GM12873 (cell line): ENCODE measurements at regions not wholly inside any gene's neighbourhood (a gene's known extent, or its start where the extent isn't known, plus 50 kb on each side); places are given as distances from the start of the nearest gene placed in this dataset.
A peak's percentile ranks its signal among the peaks of the same experiment; 100 is the strongest.

Source experiments
- TF ChIP-seq, protein P1 (sequence below): IDR thresholded peaks from 2 replicates; pipeline ENCODE4 v1.5.1; 2012; ENCODE audit warnings: low read depth, mild to moderate bottlenecking, moderate library complexity, low read length, control low read depth; ENCODE audit not compliant: insufficient read depth; ENCODE audit errors: missing control alignments

DNA sequence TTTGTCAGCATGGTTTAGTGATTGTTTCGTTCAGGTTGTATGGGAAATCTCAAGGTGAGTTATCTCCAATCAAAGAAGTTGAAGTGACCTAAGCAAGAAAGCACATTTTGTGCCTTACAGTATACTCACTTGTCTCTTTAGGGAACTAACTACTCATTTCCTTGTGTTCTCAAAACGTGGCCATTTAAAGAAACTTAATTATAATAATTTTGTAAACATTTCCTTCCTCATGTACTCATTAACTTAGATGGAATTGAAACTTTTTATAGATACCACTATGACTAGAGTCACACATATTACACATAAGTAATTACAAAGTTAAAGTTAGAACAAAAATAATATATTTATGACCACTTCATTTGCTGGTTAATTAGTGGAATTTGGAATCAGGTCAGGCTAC, 552.6 kb downstream of the MRPL39 start:
- TF ChIP-seq, protein P1, sequence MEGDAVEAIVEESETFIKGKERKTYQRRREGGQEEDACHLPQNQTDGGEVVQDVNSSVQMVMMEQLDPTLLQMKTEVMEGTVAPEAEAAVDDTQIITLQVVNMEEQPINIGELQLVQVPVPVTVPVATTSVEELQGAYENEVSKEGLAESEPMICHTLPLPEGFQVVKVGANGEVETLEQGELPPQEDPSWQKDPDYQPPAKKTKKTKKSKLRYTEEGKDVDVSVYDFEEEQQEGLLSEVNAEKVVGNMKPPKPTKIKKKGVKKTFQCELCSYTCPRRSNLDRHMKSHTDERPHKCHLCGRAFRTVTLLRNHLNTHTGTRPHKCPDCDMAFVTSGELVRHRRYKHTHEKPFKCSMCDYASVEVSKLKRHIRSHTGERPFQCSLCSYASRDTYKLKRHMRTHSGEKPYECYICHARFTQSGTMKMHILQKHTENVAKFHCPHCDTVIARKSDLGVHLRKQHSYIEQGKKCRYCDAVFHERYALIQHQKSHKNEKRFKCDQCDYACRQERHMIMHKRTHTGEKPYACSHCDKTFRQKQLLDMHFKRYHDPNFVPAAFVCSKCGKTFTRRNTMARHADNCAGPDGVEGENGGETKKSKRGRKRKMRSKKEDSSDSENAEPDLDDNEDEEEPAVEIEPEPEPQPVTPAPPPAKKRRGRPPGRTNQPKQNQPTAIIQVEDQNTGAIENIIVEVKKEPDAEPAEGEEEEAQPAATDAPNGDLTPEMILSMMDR: no peak

DNA sequence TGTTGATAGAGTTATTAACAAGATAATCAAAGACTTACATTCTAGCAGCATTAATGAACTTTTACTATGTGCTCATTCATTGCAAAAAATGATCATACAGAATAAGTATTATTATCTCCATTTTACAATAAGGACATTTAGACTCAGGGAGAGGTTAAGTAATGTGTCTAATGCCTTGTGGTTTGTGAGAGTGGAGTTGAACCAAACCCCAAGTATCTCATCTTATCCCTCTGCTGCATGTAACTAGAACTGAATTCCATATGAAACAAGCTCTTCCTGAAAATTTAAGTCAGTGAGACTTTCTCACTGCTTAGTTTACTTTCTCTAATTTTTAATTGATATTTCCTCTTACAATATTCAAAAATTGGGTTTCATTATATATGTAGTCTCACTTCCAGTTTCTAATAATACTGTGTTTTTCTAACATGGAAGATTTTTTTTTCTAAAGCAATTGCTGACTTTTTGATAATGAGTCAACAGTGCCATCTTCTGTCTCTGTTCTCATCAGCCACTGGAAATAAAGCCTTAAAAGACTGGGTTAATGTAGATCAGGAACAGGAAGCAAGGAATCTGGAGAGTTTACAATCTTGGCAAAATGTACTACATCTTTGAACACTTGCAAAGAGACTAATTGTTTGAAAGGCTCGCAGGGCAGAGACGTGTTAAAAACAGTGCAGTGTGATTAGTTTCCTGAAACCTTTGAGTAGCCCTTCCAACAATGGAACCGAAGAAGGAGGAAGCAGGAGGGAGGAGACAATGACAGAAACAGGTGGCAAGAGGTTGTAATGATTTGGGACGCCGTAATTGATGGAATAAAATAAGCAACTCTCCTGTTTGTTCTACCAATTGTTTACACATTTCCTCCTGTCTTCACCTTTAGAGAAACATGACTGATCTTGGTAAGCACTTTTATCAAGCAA, 567.6 kb downstream of the MRPL39 start:
- TF ChIP-seq, protein P1: peak; percentile 41

DNA sequence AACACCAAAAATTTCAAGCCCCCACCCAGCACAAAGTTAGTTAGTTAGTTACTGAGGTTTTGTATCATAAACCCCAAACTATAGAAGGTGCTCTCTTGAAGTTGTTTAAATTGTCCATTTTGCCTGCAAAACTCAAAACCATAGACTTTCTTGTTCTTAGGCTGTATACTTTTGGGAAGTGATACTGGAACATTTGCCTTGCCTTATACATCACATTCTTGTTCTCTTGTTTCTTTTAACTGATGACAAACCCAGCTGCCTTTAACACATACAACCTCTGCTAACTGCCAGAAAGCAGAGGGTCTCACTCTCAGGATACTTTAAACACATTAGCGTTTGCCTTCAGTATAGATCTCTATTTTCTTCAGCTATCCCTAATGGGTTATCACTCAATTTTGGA, 570.5 kb downstream of the MRPL39 start:
- TF ChIP-seq, protein P1: no peak

DNA sequence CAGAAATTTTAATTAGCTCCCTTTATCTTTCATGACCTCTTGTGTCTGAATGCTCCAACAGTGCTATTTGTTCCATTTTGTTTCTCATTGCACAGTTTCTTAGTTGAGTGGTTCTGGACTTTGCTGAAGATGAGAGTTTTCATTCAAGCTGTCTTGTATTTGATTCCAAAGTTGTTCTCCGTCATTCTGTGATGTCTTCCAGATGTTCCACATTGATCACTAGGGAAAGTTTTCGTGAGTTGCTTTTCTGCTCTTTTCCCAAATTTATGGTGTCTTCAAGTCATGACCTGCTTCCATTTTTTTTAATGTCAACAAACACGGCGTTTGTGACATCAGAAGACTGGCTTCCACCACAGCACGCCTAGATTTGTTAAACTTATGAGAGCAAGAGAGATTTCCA, 575.5 kb downstream of the MRPL39 start:
- TF ChIP-seq, protein P1: no peak

DNA sequence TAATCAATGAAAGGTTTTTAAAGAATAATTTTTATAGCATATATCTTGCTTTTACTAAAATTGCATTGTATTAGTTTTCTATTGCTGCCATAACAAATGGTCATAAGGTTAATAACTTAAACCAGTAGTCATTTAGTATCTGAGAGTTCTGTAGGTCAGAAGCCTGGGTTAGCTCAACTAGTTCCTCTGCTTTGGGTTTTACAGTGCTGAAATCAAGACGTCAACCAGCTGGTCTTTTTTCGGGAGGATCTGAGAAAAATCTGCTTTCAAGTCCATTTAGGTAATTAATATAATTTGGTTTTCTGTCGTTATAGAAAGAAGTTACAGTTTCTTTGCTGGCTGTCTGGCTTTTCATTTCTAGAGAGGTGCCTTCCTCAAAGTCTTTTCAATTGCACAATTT, 577.7 kb downstream of the MRPL39 start:
- TF ChIP-seq, protein P1: no peak

DNA sequence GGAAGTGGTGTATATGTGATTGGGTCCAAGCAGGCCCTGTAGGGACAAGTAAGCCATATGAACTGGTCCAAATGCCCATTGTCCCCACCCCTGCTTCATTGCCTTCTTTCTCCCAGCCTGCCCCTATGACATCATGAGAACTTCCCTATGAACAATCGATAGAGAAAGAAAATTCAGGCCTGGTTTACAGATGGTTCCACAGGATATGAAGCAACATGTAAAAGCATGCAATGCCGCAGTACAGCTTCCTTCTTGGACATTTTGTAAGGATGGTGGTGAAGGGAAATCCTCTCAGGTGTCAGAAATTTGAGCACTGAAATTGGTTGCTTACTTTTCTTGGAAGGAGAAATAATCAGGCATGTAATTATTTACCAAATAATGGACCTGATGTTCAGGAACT, 581.7 kb downstream of the MRPL39 start:
- TF ChIP-seq, protein P1: no peak

DNA sequence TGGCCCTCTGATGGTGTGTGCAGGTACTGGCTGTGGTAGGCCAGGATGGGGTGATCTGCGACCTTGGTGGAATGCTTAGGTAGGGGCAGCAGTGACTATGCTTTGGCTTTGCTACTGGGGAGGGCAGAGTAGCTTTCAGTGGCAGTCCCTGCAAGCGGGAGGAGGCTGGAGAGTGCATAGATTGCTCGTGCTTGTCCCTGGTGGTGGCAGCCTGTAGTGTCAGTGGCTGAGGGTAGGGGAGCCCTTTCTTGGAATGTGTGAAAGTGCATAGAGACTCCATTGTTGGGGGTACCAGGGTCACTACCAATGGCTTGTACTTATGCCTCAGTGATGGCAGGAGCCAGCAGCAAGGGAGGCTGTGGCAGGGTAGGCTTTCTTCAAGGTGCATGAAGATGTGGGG, 582.6 kb downstream of the MRPL39 start:
- TF ChIP-seq, protein P1: peak; percentile 19
